ENCODE measurements at regions not wholly inside any gene's neighbourhood (a gene's known extent, or its start where the extent isn't known, plus 50 kb on each side); places are given as distances from the start of the nearest gene placed in this dataset.
"Not testable (repeated sequence)": the region's sequence is repeated elsewhere in the genome, so short reads cannot be mapped to it uniquely, and the experiment has no call there.

- DNase-seq: no peak
These were observed 95.1 kb downstream of the BLID start for GRCh38 chr11:122020902-122021301.

- DNase-seq: no peak
These were observed 95.9 kb downstream of the BLID start for GRCh38 chr11:122019908-122020694.

GRCh38 chr11:122007601-122008071, 108.4 kb downstream of the BLID start:
- DNase-seq: no peak

- no peak for DNase-seq
These were observed 111.6 kb downstream of the BLID start for GRCh38 chr11:122004446-122004845.

GRCh38 chr11:122002926-122003325, 113.1 kb downstream of the BLID start:
- DNase-seq: no peak

GRCh38 chr11:122002047-122002446, 114.0 kb downstream of the BLID start:
- no peak for DNase-seq

- no peak for DNase-seq
These were observed 116.4 kb downstream of the BLID start for GRCh38 chr11:121999651-122000050.

GRCh38 chr11:121996574-121996973, 119.4 kb downstream of the BLID start:
- no peak for DNase-seq

- no peak for DNase-seq
These were observed 132.1 kb downstream of the BLID start for GRCh38 chr11:121983901-121984300.

- DNase-seq: not testable (repeated sequence)
These were observed 138.1 kb downstream of the BLID start for GRCh38 chr11:121977914-121978313.

- DNase-seq: no peak
These were observed 147.4 kb downstream of the BLID start for GRCh38 chr11:121968638-121969037.

GRCh38 chr11:121967131-121967704, 148.8 kb downstream of the BLID start:
- DNase-seq: no peak

- DNase-seq: no peak
These were observed 150.7 kb downstream of the BLID start for GRCh38 chr11:121965330-121965729.

- DNase-seq: peak in 1 of 5 experiments; percentile 1
These were observed 151.4 kb downstream of the BLID start for GRCh38 chr11:121964591-121964990.

- DNase-seq: not testable (repeated sequence)
These were observed 152.2 kb downstream of the BLID start for GRCh38 chr11:121963846-121964245.

GRCh38 chr11:121961321-121961801, 154.7 kb downstream of the BLID start:
- DNase-seq: no peak

GRCh38 chr11:121958971-121959325, 157.1 kb downstream of the BLID start:
- DNase-seq: no peak

- no peak for DNase-seq
These were observed 157.6 kb downstream of the BLID start for GRCh38 chr11:121958323-121958970.

- DNase-seq: no peak
These were observed 162.9 kb downstream of the BLID start for GRCh38 chr11:121953122-121953521.

- no peak for DNase-seq
These were observed 165.9 kb downstream of the BLID start for GRCh38 chr11:121950160-121950559.

- DNase-seq: no peak
These were observed 169.5 kb downstream of the BLID start for GRCh38 chr11:121946514-121946913.

GRCh38 chr11:121944556-121945230, 171.3 kb downstream of the BLID start:
- no peak for DNase-seq

- no peak for DNase-seq
These were observed 177.9 kb downstream of the BLID start for GRCh38 chr11:121938076-121938475.

All from T-helper 2 cell (primary cell).